ENCODE measurements at regions not wholly inside any gene's neighbourhood (a gene's known extent, or its start where the extent isn't known, plus 50 kb on each side); places are given as distances from the start of the nearest gene placed in this dataset.

- no peak for DNase-seq
These were observed 524.8 kb downstream of the FUT8 start for GRCh38 chr14:65937079-65937959.

- DNase-seq: no peak
These were observed 525.4 kb downstream of the FUT8 start for GRCh38 chr14:65937960-65938316.

GRCh38 chr14:65938738-65939137, 526.2 kb downstream of the FUT8 start:
- DNase-seq: no peak

GRCh38 chr14:65939184-65939583, 526.7 kb downstream of the FUT8 start:
- no peak for DNase-seq

GRCh38 chr14:65940056-65940735, 527.7 kb downstream of the FUT8 start:
- DNase-seq: peak; percentile 23

- DNase-seq: no peak
These were observed 528.6 kb downstream of the FUT8 start for GRCh38 chr14:65941091-65941490.

GRCh38 chr14:65943150-65943549, 530.6 kb downstream of the FUT8 start:
- DNase-seq: no peak

- DNase-seq: no peak
These were observed 531.4 kb downstream of the FUT8 start for GRCh38 chr14:65943916-65944410.

GRCh38 chr14:65945327-65945726, 532.8 kb downstream of the FUT8 start:
- DNase-seq: no peak

GRCh38 chr14:65946494-65946893, 534.0 kb downstream of the FUT8 start:
- no peak for DNase-seq

GRCh38 chr14:65948302-65948701, 535.8 kb downstream of the FUT8 start:
- DNase-seq: no peak

GRCh38 chr14:65949711-65950516, 536.3 kb upstream of the CCDC196 start:
- DNase-seq: no peak

- no peak for DNase-seq
These were observed 531.2 kb upstream of the CCDC196 start for GRCh38 chr14:65954942-65955341.

GRCh38 chr14:65957631-65958205, 528.5 kb upstream of the CCDC196 start:
- DNase-seq: no peak

GRCh38 chr14:65958664-65959562, 527.3 kb upstream of the CCDC196 start:
- DNase-seq: peak; percentile 67

- DNase-seq: no peak
These were observed 526.6 kb upstream of the CCDC196 start for GRCh38 chr14:65959563-65960024.

GRCh38 chr14:65961004-65961403, 525.2 kb upstream of the CCDC196 start:
- peak; percentile 48 for DNase-seq

GRCh38 chr14:65962952-65963351, 523.2 kb upstream of the CCDC196 start:
- DNase-seq: no peak

- DNase-seq: no peak
These were observed 521.8 kb upstream of the CCDC196 start for GRCh38 chr14:65964366-65964765.

- no peak for DNase-seq
These were observed 520.0 kb upstream of the CCDC196 start for GRCh38 chr14:65966188-65966587.

- DNase-seq: no peak
These were observed 513.8 kb upstream of the CCDC196 start for GRCh38 chr14:65972346-65972870.
